ENCODE measurements at regions not wholly inside any gene's neighbourhood (a gene's known extent, or its start where the extent isn't known, plus 50 kb on each side); places are given as distances from the start of the nearest gene placed in this dataset.

DNA sequence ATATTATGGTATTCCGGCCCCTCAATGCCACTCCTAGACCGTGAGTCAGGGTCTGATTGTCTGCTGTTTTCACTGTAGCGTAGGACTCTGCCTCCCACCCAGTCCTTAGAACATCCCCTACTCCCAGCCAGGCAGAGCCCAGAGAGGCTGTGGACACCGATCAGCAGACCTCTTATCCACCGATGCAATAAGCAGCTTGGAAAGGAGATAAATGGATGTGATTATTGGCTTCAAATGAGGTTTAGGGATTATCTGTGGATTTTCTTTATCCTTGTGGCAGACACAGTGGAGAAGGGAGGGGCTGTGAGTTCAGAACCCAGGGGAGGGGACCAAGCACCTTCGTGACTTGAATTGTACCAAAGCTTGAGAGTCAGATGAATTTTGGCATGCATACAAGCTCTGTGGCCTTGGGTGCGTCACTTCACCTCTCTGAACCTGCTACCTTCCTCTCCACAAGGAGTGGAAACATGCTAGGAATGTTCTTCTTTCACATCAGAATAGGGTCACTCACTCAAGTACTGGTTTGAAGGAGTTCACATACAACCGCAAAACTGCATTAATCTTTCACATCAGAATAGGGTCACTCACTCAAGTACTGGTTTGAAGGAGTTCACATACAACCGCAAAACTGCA is 83.1 kb upstream of the CPLX2 start:
- no peak for TF ChIP-seq EZH2phosphoT487 (IDR thresholded peaks at IDR 0.05; ENCODE audit: borderline replicate concordance, low read depth, low read length)
- no peak overlapping the region for H3K4me2 ChIP-seq (ENCODE audit: low read length)
- no peaks in the 10 kb centered on the region for H3K9me2 ChIP-seq (ENCODE audit: insufficient read depth, low read length)
- POLR2A ChIA-PET: no interaction called here
- H3K4me1 ChIP-seq (ENCODE audit: insufficient read depth, low read length, poor library complexity, severe bottlenecking): no peaks in the 10 kb centered on the region
- no TSS peak for BruUV-seq (replicated peaks)
- CTCF ChIA-PET (ENCODE audit: unreplicated experiment): no interaction called here
- H3K36me3 ChIP-seq (ENCODE audit: insufficient read depth, low read length): no peaks in the 10 kb centered on the region
- no peaks in the 10 kb centered on the region for H3K79me2 ChIP-seq (ENCODE audit: insufficient read depth, low read depth, low read length)
- no peak overlapping the region for H2AFZ ChIP-seq (ENCODE audit: low read length)
- H3K9me3 ChIP-seq (ENCODE audit: low read length): no peaks in the 10 kb centered on the region
- H3K27ac ChIP-seq (ENCODE audit: low read depth, low read length, poor library complexity, severe bottlenecking): no peak overlapping the region
- no peaks in the 10 kb centered on the region for H4K20me1 ChIP-seq (ENCODE audit: insufficient read depth, low read length)
- no peak overlapping the region for H3K4me3 ChIP-seq (ENCODE audit: low read depth, low read length, poor library complexity, severe bottlenecking)
- no peak for DNase-seq (ENCODE audit: low spot score)
- intact Hi-C loops (cut with micrococcal nuclease; ENCODE audit: unreplicated experiment): no loop called here

DNA sequence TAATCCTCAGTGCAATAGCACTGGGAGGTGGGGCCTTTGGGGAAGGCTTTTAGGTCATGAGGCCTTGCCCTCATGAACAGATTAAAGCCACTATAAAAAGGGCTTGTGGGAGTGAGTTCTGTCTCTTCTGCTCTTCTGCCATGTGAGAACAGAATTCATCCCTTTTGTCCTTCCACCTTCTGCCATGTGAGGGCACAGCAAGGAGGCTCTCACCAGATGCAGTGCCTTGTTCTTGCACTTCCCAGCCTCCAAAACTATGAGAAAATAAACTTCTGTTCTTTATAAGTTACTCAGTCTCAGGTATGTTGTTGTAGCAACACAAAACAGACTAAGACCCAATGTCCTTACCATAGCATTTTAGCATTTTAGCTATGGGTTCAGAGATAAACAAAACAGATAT is 81.7 kb upstream of the CPLX2 start:
- intact Hi-C loops (cut with micrococcal nuclease; ENCODE audit: unreplicated experiment): no loop called here

DNA sequence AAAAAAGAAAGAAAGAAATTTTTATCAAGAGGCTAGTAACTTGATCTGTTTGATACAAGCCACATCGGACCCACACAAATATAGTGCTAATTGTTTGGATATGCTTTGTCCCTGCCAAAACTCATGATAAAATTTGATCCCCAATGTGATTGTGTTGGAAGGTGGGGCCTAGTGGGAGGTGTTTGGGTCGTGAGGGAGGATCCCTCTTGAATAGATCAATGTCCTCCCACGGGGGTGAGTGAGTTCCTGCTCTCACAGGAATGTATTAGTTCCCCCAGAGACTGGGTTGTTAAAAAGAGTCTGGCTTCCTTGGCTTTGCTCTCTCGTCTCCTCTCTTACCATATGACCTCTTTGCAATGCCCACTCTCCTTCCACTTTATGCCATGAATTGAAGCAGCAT is 80.6 kb upstream of the CPLX2 start:
- ChIA-PET POLR2A (no interaction called here), CTCF (ENCODE audit: unreplicated experiment) (no interaction called here)
- no peak overlapping the region for H3K27ac ChIP-seq (ENCODE audit: low read depth, low read length, poor library complexity, severe bottlenecking)
- H2AFZ ChIP-seq (ENCODE audit: low read length): no peak overlapping the region
- no peak overlapping the region for H3K4me3 ChIP-seq (ENCODE audit: low read depth, low read length, poor library complexity, severe bottlenecking)
- H3K9me3 ChIP-seq (ENCODE audit: low read length): no peaks in the 10 kb centered on the region
- H4K20me1 ChIP-seq (ENCODE audit: insufficient read depth, low read length): no peaks in the 10 kb centered on the region
- no peak for DNase-seq (ENCODE audit: low spot score)
- H3K4me1 ChIP-seq (ENCODE audit: insufficient read depth, low read length, poor library complexity, severe bottlenecking): no peaks in the 10 kb centered on the region
- no peaks in the 10 kb centered on the region for H3K9me2 ChIP-seq (ENCODE audit: insufficient read depth, low read length)
- H3K36me3 ChIP-seq (ENCODE audit: insufficient read depth, low read length): no peaks in the 10 kb centered on the region
- TF ChIP-seq, protein P1, sequence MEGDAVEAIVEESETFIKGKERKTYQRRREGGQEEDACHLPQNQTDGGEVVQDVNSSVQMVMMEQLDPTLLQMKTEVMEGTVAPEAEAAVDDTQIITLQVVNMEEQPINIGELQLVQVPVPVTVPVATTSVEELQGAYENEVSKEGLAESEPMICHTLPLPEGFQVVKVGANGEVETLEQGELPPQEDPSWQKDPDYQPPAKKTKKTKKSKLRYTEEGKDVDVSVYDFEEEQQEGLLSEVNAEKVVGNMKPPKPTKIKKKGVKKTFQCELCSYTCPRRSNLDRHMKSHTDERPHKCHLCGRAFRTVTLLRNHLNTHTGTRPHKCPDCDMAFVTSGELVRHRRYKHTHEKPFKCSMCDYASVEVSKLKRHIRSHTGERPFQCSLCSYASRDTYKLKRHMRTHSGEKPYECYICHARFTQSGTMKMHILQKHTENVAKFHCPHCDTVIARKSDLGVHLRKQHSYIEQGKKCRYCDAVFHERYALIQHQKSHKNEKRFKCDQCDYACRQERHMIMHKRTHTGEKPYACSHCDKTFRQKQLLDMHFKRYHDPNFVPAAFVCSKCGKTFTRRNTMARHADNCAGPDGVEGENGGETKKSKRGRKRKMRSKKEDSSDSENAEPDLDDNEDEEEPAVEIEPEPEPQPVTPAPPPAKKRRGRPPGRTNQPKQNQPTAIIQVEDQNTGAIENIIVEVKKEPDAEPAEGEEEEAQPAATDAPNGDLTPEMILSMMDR (conservative IDR thresholded peaks at IDR 0.05; ENCODE audit: low read length): no peak
- no peak overlapping the region for H3K4me2 ChIP-seq (ENCODE audit: low read length)
- no TSS peak for BruUV-seq (replicated peaks)
- no peaks in the 10 kb centered on the region for H3K79me2 ChIP-seq (ENCODE audit: insufficient read depth, low read depth, low read length)
- intact Hi-C loops (cut with micrococcal nuclease; ENCODE audit: unreplicated experiment): no loop called here

More for the DNA sequence above, 81.7 kb upstream of the CPLX2 start:
- TF ChIP-seq, protein P1 (conservative IDR thresholded peaks at IDR 0.05; ENCODE audit: low read length): no peak
- TF ChIP-seq EZH2phosphoT487 (IDR thresholded peaks at IDR 0.05; ENCODE audit: borderline replicate concordance, low read depth, low read length): no peak
- no TSS peak for BruUV-seq (replicated peaks)
- no peak for DNase-seq (ENCODE audit: low spot score)
- Histone ChIP-seq H4K20me1 (ENCODE audit: insufficient read depth, low read length) (no peaks in the 10 kb centered on the region), H3K36me3 (ENCODE audit: insufficient read depth, low read length) (no peaks in the 10 kb centered on the region), H3K79me2 (ENCODE audit: insufficient read depth, low read depth, low read length) (no peaks in the 10 kb centered on the region), H3K27ac (ENCODE audit: low read depth, low read length, poor library complexity, severe bottlenecking) (no peak overlapping the region), H3K4me2 (ENCODE audit: low read length) (no peak overlapping the region), H2AFZ (ENCODE audit: low read length) (no peak overlapping the region), H3K4me1 (ENCODE audit: insufficient read depth, low read length, poor library complexity, severe bottlenecking) (no peaks in the 10 kb centered on the region), H3K9me2 (ENCODE audit: insufficient read depth, low read length) (no peaks in the 10 kb centered on the region), H3K9me3 (ENCODE audit: low read length) (no peaks in the 10 kb centered on the region), H3K4me3 (ENCODE audit: low read depth, low read length, poor library complexity, severe bottlenecking) (no peak overlapping the region)
- ChIA-PET CTCF (ENCODE audit: unreplicated experiment) (no interaction called here), POLR2A (no interaction called here)

All from OCI-LY7 (cell line).